ENCODE measurements at regions not wholly inside any gene's neighbourhood (a gene's known extent, or its start where the extent isn't known, plus 50 kb on each side); places are given as distances from the start of the nearest gene placed in this dataset.

DNA sequence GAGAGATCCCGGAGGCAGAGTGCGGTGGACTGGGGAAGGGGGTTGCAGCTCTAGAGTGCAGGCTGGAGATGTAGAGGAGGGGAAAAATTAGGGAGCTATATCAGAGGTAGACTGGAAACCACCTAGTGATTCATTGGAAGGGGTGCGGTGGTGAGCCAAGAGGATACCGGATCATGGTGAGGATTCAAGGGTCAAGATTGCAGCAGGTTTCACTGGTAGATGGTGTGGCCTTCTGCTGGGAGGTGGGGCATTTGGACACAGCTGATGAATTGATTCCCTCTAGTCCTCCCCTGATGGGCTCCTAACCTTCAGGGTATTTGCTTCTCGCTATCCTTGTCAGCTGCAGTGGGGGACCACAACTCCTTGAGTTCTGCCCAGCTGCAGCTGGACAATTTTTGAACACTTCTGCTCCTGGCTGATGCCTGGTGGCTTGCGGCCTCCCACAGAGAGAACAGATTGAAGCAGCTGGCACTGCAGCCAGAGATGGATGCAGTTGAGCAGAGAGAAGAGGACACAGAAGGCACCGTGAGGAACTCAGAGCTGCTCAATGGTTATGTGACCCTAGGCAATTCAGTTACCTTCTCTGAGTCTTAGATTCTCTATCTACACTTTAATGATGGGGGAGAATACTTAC, 134.4 kb upstream of the ABCA1 start:
- DNase-seq (ENCODE audit: low read depth in 3 of 3, low spot score in 1 of 3): no peak

DNA sequence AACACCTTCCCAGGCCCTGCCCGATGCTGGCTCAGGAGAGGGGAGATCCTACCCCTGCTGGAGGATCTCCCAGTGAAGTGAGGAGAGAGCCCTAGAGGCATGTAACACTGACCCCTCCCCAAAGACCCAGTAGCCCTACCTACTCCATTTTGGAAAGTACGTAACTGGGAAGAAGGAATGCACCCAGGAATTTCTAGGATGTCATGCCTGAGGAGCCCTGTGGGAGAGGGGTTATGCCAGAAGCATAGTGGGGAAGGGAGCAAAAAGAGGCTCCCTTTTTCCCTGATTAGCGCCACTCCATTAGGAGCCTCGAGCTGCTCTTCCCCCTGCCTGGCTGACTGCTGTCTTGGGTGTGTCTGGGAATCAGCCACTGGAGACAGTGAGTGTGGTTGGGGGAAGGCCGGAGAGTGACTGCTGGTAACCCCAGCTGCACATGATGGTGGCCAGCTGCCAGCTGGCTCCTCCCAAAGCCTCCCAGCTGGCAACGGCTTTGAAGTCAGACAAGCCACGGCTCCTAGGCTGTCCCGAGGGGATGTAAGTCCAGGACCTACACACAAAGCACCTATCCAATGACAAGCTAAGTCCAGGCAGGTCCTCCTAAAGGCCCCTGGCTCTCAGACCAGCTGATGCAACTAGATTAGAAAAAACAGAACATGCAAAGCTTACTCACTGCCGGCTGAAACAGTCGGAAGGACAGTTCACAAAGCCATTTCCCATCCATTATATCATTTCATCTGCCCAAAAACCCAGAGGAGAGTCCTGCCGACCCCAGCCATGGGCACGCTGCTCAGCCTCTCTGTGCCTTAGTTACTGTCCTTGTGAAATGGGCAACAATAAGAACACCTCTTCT, 136.5 kb upstream of the ABCA1 start:
- DNase-seq (ENCODE audit: low read depth in 3 of 3, low spot score in 1 of 3): no peak

DNA sequence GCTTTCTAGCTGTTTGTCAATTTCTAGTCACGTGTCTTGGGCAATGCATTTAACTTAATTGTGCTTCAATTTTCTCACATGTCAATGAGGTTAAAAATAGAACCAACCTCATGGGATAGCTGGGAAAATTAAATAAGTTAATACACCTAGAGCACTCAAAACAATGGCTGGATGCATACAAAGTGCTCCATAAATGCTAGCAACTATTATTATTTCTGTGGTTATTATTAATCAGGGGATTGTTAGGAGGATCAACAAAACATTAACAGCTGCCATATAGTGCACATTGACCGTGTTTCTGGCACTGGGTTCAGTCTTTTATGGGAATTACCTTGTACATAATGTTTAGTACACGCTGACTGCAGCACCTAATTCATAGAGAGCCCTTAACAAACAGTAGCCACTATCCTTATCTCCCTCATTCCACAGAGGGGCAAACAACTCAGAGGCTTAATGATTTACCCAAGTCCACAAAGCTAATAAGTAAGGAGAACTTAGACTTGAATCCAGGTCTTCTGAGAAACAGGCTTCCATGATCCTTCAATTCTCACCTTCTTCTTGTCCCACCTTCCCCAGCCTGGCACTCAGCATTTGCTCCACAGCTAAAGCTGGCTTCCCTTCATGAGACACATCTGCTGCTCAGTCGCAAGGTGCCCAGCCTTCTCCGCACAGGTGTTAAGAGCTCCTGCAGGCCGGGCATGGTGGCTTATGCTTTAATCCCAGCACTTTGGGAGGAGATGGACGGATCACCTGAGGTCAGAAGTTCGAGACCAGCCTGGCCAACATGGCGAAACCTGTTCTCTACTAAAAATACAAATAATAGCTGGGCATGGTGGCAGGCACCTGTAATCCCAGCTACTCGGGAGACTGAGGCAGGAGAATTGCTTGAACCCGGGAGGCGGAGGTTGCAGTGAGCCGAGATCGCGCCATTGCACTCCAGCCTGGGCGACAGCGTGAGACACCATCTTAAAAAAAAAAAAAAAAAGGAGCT, 137.4 kb upstream of the ABCA1 start:
- no peak for DNase-seq (ENCODE audit: low read depth in 3 of 3, low spot score in 1 of 3)

DNA sequence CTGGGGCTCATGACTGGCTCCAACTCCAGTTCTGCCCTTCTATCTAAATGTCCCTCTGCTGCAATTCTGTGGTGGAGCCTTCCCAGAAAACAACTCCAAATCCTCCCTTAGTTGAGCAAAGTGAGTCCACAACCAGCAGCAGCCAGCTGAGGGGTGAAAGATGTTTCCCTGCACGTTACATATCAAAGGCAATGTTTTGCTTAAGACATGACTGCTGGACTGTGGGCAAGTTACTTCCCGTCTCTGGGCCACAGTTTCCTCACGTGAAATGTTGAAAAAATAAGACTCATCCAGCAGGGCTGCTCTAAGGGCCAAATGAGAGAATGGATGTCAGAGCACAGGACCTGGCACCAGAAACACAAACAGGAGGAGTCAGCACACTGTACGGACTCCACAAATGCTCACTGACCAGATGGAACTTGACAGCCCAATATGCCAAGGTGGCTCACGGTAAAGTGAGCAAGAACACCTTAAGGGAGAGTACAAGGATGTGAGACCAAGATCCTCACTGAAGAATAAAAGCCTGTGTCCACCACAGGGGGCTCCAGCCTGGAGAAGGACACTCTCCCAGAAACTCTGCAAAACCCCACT, 138.4 kb upstream of the ABCA1 start:
- DNase-seq (ENCODE audit: low read depth in 3 of 3, low spot score in 1 of 3): no peak

DNA sequence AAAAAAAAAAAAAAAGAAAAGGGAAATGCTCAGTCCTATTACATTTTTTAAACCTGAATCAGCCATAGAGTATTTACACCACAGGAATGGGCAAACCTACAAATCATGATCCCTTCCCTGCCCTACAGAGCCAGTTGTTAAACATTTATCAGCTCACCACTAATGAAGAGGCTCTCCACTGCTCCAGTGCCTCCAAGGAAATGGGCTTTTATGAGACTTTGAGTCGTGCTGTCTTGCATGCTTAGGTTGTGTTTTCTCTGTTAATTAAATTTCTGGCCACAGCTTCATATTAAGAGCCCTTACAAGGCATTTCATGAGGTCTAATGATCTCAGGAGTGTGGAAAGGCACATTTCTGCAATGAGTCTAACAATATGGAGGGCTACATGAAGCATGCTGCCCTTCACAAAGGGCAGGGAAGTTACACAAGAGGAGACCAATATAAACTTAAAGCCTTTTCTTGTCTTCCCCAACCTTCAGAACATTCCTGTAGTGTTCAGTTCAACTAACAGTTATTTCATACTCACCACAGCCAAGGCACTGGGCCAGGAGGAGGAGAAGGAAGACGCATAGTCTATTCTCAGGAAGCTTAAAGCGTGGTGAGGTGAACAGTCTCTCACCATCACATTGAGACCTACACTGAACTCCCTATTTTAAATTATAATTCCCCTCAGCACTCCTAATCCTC, 140.1 kb upstream of the ABCA1 start:
- no peak for DNase-seq (ENCODE audit: low read depth in 3 of 3, low spot score in 1 of 3)

DNA sequence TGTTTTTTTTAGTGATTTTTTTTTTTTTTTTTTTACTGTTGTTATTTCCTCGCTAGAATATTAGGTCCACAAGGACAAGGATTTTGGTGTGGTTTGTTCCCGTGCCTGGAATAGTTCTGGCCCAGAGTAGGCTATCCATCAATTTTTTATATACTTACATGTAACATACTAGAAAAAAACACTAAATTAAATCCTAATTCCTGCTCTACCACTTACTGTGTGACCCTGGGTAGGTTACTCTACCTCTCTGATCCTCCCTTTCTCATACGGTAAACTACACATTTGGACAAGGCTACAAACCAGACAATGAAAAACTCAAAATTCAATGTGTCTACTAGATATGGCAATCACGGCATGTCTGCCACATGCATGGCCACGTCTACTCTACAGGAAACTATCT, 141.3 kb upstream of the ABCA1 start:
- no peak for DNase-seq (ENCODE audit: low read depth in 3 of 3, low spot score in 1 of 3)

DNA sequence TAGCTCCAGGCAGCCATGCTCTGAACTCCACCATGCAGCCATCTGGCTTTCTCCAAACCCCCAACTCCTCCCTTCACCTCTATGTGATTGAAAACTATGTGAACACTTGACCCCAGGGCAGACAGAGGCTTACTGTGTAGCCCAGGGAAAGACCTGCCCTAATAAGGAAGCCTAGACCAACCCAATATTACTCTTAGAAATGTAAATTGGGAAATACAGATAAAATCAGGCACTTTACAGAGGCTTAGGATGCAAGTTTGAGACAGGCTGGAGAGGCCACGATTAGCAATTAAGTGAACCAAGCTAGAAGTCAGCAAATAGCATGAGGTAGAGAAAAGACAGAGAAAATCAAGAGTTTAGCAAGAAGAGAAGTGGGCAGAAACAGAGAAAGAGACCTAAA, 141.7 kb upstream of the ABCA1 start:
- no peak for DNase-seq (ENCODE audit: low read depth in 3 of 3, low spot score in 1 of 3)

DNA sequence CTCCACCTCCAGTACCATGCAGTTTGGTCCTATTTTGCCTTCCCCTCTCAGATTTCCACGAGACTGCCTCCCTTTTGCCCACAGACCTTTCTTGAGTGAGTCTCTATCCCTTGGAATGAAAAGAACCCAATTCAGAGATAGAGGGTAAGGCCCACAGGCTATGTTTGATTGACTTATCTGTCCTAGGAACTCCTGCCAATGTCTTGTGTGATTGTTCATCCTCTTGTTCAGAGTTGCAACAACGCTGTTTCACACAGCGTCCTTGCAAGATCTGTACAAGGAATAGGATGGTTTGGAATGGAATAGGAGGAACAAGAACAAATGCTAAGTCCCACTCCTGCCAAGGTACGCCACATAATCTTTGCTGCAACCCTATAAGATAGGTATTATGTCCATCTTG, 142.2 kb upstream of the ABCA1 start:
- DNase-seq (ENCODE audit: low read depth in 3 of 3, low spot score in 1 of 3): no peak

DNA sequence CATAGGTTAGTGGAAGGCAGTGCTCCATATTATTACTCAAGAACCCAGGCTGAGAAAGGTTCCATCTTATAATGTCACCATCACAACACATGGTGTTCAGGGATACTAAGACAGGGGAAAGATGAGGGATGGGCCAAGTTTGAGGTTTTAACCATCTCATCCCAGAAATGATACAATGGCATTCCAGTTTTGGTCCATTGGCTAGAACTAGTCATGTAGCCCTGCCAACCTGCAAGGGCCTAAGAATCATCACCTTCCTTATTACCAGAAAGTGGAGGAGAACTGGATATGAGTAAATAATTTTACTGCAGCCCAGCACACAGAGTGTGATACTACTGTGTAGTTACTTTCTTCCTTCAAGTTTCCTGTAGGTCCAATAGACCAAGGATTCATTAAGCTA, 144.5 kb upstream of the ABCA1 start:
- DNase-seq (ENCODE audit: low read depth in 3 of 3, low spot score in 1 of 3): no peak

DNA sequence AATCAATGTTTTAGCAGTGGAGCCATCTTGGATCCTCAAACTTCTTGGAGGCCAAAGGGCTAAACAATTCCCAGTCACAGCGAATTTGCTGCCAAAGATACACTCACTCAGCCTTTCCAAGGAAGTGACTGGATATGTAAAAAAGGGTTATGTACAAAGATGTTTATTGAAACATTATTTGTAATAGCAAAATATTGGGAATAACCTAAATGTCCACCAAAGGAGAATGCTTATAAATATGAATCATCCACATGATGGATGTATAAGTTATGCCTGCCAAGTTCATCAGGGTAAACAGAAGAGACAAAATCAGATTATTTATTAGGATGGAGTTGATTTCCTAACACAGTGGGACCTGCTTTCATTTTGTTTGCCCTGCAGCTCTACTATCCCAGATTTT, 145.2 kb upstream of the ABCA1 start:
- no peak for DNase-seq (ENCODE audit: low read depth in 3 of 3, low spot score in 1 of 3)

DNA sequence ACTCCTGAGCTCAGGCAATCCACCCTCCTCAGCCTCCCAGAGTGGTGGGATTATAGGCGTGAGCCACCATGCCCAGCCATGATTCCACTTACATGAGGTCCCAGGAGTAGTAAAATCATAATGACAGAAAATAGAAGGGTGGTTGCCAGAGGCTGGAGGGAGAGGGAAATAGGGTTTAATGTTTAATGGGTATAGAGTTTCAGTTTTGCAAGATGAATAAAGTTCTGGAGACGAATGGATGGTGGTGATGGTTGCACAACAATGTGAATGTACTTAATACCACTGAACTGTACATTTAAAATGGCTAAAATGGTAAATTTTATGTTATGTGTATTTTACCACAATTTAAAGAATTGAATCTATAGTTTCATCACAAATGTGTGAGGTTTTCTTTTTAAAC, 146.5 kb upstream of the ABCA1 start:
- no peak for DNase-seq (ENCODE audit: low read depth in 3 of 3, low spot score in 1 of 3)

DNA sequence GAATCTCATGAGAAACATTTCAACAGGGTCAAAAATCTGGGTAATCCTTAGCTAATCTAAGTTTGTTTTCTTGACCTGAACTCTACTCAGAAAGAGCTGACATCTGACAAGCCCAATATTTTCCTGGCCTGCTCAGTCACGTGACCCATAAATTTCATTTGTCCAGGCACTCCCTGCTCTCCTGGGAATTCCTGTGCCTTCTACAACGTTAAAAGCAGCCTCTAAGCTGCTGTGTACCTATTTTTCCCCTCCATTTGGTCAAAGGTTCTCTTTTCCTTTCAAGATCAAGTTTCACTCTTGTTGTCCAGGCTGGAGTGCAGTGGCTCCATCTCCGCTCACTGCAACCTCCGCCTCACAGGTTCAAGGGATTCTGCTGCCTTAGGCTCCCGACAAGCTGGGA, 148.8 kb upstream of the ABCA1 start:
- no peak for DNase-seq (ENCODE audit: low read depth in 3 of 3, low spot score in 1 of 3)

DNA sequence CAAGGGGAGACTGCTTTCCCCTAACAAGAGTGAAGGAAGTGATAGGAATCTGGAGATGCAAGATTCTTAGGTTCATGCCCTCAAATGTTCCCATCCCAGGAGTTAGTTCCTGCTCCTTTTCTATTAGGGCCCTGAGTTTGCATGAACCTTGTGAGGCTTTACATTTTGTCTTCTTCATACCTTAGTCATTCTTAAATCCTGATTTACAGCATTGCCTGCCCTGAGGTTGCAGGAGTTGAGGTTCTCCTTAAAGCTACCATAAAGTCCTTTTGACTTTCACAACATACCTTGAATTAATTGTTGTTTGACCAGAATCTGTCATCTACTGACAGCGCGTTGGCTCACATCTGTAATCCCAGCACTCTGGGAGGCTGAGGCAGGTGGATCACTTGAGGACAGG, 151.5 kb upstream of the ABCA1 start:
- DNase-seq (ENCODE audit: low read depth in 3 of 3, low spot score in 1 of 3): no peak

DNA sequence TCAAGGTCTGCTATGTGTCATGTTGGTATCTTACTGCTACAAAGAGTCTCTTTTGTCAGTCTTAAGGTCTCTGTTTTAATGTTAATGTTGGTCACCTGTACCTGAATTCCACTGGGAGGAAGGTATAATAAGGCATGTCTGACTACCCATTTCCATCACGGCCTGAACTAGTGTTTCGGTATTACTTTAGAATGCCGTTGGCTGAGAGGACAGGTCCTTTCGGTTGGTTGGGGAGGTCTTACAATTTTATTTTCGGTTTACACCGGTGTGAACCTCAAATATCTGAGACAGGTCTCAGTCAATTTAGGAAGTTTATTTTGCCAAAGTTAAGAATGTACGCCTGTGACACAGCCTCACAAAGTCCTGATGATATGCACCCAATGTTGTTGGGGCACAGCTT, 154.9 kb upstream of the ABCA1 start:
- no peak for DNase-seq (ENCODE audit: low read depth in 3 of 3, low spot score in 1 of 3)

DNA sequence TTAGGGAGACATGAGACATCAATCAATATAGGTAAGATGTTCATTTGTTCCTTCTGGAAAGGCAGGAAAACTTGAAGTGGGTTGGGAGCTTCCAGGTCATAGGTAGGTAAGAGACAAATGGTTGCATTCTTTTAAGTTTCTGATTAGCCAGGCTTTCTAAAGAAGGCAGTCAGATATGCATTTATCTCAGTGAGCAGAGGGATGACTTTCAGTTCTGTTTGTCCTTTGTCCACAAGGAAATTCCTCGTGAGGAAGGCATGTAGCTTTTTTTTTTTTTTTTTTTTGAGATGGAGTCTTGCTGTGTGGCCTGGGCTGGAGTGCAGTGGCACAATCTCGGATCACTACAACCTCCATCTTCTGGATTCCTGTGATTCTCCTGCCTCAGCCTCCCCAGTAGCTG, 155.3 kb upstream of the ABCA1 start:
- DNase-seq (ENCODE audit: low read depth in 3 of 3, low spot score in 1 of 3): no peak

DNA sequence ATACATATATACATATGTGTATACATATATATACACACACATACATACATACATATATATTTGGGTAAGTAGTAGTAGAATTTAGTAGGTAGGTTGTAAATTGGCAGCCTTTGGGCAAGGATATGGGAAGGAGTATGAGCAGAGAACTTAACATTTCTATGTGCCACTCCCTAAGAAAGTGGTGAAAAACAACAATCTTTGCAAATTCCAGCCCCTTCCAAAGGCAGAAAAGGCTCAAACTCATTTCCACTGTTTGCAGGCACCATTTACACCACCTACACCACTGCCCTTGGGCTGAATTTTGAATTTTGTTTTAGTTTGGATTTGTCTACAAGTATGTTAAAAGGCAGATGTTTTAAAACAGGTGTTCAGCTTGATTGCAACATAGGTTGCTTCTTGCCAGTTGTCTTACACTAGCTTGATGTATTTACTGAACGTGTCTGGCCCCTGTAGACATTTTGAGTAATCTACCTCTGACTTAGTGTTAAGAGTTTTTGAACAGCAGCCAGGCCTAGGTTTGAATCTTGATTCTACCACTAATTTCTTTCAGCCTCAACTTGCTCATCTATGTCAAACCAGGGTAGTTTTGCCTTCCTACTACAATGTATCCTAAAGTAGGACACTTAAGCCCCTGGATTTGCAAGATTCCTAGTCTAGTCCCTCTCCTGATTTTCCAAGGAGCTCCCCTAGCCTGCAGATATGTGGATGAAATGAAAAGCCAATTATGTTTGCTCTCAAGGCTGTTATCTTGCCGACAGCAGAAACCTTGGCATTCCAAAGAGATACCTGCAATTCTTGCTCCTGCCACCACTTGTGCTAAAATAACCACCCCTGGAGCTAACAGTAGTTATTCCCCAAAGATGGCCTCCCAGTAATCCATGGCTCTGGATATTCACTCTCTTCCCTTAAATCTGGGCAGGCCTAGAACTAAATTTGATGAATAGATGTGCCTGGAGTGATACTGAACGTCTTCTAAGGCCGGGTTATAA, 156.2 kb upstream of the SLC44A1 start:
- DNase-seq (ENCODE audit: low read depth in 3 of 3, low spot score in 1 of 3): no peak

DNA sequence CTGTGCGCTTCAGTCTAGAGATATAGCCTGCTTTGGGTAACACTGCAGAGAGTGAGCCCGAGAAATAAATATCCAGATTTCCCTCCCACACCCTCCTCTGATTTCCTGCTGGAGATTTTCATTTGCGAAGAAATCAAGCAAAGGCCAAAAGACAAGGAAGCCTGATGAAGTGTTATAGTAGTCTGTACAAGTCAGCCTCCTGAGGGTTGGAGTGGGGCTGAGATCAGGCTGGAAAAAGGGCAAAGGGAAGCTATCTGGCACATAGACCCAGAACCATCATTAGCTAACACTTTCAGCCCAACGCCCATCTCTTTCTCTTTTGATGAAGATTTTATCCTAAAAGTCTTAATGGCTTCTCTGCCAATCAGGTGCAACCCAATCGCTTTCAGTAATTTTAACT, 154.6 kb upstream of the SLC44A1 start:
- DNase-seq (ENCODE audit: low read depth in 3 of 3, low spot score in 1 of 3): no peak

DNA sequence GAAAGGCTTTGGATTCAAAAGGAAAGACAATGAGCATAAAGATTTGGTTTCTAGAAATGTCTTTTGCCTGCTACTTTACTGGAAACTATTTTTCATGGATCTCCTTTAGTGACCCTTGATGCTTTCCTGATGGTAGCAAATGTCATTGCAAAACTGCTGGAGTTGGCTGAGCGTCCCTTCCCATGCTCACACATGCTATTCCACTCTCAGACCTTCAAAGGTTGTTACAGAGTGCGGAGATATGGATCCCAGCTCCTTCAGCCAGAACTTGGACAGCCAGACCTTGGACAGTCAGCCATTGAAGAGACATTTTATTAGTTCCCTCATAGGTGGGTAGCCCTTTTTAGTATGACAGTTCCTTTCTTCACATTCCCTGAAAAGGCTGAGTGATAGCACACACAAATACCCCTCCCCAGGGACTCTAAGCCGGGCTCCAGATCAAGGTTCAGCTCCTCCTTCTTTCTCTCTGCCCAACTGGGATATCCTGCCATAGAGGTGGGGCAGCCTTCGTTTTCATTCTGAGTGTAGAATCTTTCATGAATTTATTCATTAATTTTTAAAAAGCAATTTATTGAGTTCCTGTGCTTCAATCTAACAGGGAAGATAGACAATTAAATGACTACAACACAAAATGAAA, 153.3 kb upstream of the SLC44A1 start:
- no peak for DNase-seq (ENCODE audit: low read depth in 3 of 3, low spot score in 1 of 3)

DNA sequence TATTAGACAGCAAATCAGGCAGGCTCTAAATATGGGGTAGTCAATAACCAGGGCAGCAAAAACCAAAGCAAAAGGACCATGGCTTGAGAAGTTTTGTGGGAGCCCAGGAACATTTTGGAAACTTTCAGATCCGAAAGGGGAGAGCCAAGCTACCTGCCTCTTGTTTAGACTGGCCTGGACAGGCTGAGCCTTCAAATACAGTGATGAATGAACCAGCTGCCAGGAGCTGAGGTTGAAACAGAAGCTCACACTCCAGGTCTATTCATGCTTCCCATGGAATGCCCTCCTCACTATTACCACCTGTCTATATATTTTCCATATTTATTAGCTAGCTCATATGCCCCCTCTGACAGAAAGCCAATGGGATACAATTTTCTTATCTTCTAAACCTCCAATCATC, 150.8 kb upstream of the SLC44A1 start:
- DNase-seq (ENCODE audit: low read depth in 3 of 3, low spot score in 1 of 3): no peak

All from stimulated activated CD4-positive, alpha-beta T cell treated with anti-CD3 and anti-CD28 coated beads, TNF-alpha, amount 100 ng/mL, for 1 hour (primary cell).